ENCODE measurements at regions not wholly inside any gene's neighbourhood (a gene's known extent, or its start where the extent isn't known, plus 50 kb on each side); places are given as distances from the start of the nearest gene placed in this dataset.

DNA sequence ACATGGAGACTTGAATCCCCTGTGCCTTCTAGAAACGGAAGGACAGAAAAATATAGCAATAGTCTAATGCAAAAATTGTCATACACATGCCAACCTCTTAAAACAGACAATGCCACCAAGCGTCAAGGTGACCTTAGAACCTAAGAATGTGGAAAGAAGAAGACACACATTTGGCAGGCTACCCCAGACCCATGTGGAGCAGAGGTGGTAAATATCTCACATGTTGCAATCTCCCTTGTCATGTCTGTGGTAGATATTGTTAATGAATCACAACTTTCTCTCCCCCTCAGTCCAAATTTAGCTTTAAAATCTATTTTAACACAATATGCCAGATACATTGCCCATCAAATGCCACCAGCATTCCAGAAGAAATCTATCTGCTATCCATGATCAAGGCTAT, 137.4 kb downstream of the HNMT start:
- Histone ChIP-seq H3K27me3 (ENCODE audit: insufficient read depth, low read depth) (no peaks in the 10 kb centered on the region), H3F3A (ENCODE audit: insufficient read depth, low read depth) (no peaks in the 10 kb centered on the region), H3K79me2 (ENCODE audit: low read depth) (no peaks in the 10 kb centered on the region), H3K4me3 (no peak overlapping the region), H4K20me1 (ENCODE audit: insufficient read depth) (no peaks in the 10 kb centered on the region), H3K36me3 (ENCODE audit: low read depth) (no peaks in the 10 kb centered on the region), H3K4me2 (no peak overlapping the region), H3K9me3 (ENCODE audit: insufficient read depth, low read depth) (no peaks in the 10 kb centered on the region), H2AFZ (no peak overlapping the region), H3K9me2 (ENCODE audit: insufficient read depth) (no peaks in the 10 kb centered on the region), H3K4me1 (replicated peaks; ENCODE audit: insufficient read depth) (0 out of 2 replicates have a peak, but pooled peaks cover 13% of the 10 kb centered on the region), H3K27ac (no peak overlapping the region)
- intact Hi-C loops (cut with micrococcal nuclease; ENCODE audit: unreplicated experiment) = no loop called here
- TF ChIP-seq, protein P1, sequence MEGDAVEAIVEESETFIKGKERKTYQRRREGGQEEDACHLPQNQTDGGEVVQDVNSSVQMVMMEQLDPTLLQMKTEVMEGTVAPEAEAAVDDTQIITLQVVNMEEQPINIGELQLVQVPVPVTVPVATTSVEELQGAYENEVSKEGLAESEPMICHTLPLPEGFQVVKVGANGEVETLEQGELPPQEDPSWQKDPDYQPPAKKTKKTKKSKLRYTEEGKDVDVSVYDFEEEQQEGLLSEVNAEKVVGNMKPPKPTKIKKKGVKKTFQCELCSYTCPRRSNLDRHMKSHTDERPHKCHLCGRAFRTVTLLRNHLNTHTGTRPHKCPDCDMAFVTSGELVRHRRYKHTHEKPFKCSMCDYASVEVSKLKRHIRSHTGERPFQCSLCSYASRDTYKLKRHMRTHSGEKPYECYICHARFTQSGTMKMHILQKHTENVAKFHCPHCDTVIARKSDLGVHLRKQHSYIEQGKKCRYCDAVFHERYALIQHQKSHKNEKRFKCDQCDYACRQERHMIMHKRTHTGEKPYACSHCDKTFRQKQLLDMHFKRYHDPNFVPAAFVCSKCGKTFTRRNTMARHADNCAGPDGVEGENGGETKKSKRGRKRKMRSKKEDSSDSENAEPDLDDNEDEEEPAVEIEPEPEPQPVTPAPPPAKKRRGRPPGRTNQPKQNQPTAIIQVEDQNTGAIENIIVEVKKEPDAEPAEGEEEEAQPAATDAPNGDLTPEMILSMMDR (conservative IDR thresholded peaks at IDR 0.05) = no peak
- TF ChIP-seq EZH2 (IDR thresholded peaks at IDR 0.05; ENCODE audit: low read depth) = no peak
- POLR2A ChIA-PET (ENCODE audit: unreplicated experiment) = no interaction called here
- BruUV-seq (replicated peaks) = no TSS peak
- CTCF ChIA-PET = no interaction called here
- DNase-seq = no peak

DNA sequence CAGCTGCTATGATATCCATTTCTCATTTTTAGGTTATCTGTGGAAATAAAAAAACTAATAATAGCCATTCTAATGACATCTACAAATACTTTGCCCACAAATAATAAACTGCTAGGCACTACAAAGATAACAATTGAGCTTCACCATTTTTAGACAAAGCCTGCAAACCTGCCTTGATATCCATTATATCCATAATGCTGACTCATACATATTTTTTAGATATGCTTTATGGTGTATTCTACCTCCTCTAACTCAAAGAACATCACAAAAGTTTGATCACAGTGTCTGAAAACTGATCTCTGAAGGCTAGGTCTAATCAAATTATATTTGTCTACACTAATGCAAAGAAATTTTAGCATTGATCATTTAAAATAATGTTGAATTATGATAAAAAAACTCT, 138.4 kb downstream of the HNMT start:
- CTCF ChIA-PET = interaction anchor here (0.5 to 0.6 kb wide), 2 partner anchors 31 to 327 kb away, joined by 3 to 4 read pairs; no protein-coding TSS in a partner anchor

DNA sequence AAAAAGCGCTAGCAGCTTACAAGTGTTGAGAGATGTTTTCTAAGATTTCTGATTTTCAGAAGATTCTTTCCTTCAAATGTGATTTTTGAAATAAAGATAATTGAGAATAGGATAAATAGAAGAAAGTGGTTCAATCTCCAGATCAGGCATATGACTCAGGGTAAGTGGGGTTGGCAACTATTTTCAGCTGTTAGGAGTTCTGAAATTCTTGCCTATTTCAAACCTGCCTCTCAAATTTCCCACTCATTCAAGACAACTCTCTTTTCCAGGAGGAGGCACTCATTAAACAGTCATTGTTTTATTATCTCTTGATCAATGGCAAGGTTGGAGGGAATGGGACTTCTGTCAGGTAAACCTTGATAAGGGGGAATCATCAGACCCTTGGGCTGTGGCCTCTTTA, 138.9 kb downstream of the HNMT start:
- no peak overlapping the region for H3K27ac ChIP-seq
- CTCF ChIA-PET = no interaction called here
- DNase-seq = no peak
- no peaks in the 10 kb centered on the region for H3K9me3 ChIP-seq (ENCODE audit: insufficient read depth, low read depth)
- H3K4me2 ChIP-seq = no peak overlapping the region
- no peak for TF ChIP-seq EZH2 (IDR thresholded peaks at IDR 0.05; ENCODE audit: low read depth)
- TF ChIP-seq, protein P1 (conservative IDR thresholded peaks at IDR 0.05) = no peak
- no peaks in the 10 kb centered on the region for H3K36me3 ChIP-seq (ENCODE audit: low read depth)
- H3K9me2 ChIP-seq (ENCODE audit: insufficient read depth) = no peaks in the 10 kb centered on the region
- no peak overlapping the region for H3K4me3 ChIP-seq
- H4K20me1 ChIP-seq (ENCODE audit: insufficient read depth) = no peaks in the 10 kb centered on the region
- no TSS peak for BruUV-seq (replicated peaks)
- H3F3A ChIP-seq (ENCODE audit: insufficient read depth, low read depth) = no peaks in the 10 kb centered on the region
- intact Hi-C loops (cut with micrococcal nuclease; ENCODE audit: unreplicated experiment) = no loop called here
- no peak overlapping the region for H2AFZ ChIP-seq
- POLR2A ChIA-PET (ENCODE audit: unreplicated experiment) = no interaction called here
- H3K27me3 ChIP-seq (ENCODE audit: insufficient read depth, low read depth) = no peaks in the 10 kb centered on the region
- H3K79me2 ChIP-seq (ENCODE audit: low read depth) = no peaks in the 10 kb centered on the region
- peaks cover 22% of the 10 kb centered on the region; the same call in 1 of the 2 replicates for H3K4me1 ChIP-seq (replicated peaks; ENCODE audit: insufficient read depth)

More for the DNA sequence above, 138.4 kb downstream of the HNMT start:
- Histone ChIP-seq H3K9me2 (ENCODE audit: insufficient read depth) (no peaks in the 10 kb centered on the region), H4K20me1 (ENCODE audit: insufficient read depth) (no peaks in the 10 kb centered on the region), H3K36me3 (ENCODE audit: low read depth) (no peaks in the 10 kb centered on the region), H3F3A (ENCODE audit: insufficient read depth, low read depth) (no peaks in the 10 kb centered on the region), H3K79me2 (ENCODE audit: low read depth) (no peaks in the 10 kb centered on the region), H2AFZ (no peak overlapping the region), H3K4me1 (replicated peaks; ENCODE audit: insufficient read depth) (peaks cover 22% of the 10 kb centered on the region; the same call in 1 of the 2 replicates), H3K4me2 (no peak overlapping the region), H3K4me3 (no peak overlapping the region), H3K27me3 (ENCODE audit: insufficient read depth, low read depth) (no peaks in the 10 kb centered on the region), H3K27ac (no peak overlapping the region), H3K9me3 (ENCODE audit: insufficient read depth, low read depth) (no peaks in the 10 kb centered on the region)
- POLR2A ChIA-PET (ENCODE audit: unreplicated experiment) = no interaction called here
- intact Hi-C loops (cut with micrococcal nuclease; ENCODE audit: unreplicated experiment) = no loop called here
- no peak for DNase-seq
- BruUV-seq (replicated peaks) = no TSS peak
- TF ChIP-seq EZH2 (IDR thresholded peaks at IDR 0.05; ENCODE audit: low read depth) = no peak
- TF ChIP-seq, protein P1 (conservative IDR thresholded peaks at IDR 0.05) = no peak
